ENCODE measurements at regions not wholly inside any gene's neighbourhood (a gene's known extent, or its start where the extent isn't known, plus 50 kb on each side); places are given as distances from the start of the nearest gene placed in this dataset.
A peak's percentile ranks its signal among the peaks of the same experiment; 100 is the strongest.
"Not testable (repeated sequence)": the region's sequence is repeated elsewhere in the genome, so short reads cannot be mapped to it uniquely, and the experiment has no call there.

- peak in 1 of 2 experiments; percentile 3 for DNase-seq
These were observed 591.4 kb upstream of the PCDH10 start for GRCh38 chr4:132557660-132558059.

- DNase-seq: no peak
These were observed 584.2 kb upstream of the PCDH10 start for GRCh38 chr4:132564920-132565319.

GRCh38 chr4:132565542-132565941, 583.6 kb upstream of the PCDH10 start:
- no peak for DNase-seq

DNA sequence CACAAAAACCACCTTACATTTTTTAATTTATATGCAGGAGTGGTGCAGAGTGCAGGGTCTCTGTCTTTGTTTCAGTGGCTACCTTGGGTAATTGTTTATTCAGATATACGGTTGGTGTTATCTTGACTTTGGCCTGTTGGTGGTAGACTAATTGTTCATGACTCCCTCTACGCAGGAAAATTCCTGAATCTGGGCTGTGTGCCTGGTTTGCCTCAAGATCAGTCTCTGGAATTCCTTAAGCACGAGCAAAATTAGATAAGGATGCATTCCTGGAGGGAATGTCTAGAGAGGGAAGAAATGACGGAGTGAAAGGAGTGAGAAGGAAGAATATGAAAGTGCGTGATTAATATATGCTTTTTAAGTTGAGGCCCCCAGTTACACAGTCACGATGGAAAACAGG, 576.9 kb upstream of the PCDH10 start:
- no peak for DNase-seq

DNA sequence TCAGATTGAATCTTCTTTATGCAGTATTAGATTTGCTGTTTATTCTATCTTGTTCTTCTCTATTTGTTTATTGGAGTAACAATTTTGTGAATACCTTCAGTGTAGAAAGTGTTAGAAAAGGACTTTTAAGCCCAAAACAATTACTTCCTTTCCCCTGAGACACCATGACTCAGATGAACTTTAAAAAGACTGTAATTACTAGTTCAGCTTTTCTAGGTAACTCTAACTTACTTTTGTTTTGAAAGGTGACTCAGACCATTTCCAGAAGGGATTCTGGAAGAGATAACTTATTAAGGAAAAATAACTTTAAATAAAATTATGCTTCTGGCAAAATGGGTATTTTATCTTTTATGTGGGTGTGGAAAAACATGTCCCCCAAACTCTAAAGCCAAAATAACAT, 561.5 kb upstream of the PCDH10 start:
- DNase-seq: no peak

DNA sequence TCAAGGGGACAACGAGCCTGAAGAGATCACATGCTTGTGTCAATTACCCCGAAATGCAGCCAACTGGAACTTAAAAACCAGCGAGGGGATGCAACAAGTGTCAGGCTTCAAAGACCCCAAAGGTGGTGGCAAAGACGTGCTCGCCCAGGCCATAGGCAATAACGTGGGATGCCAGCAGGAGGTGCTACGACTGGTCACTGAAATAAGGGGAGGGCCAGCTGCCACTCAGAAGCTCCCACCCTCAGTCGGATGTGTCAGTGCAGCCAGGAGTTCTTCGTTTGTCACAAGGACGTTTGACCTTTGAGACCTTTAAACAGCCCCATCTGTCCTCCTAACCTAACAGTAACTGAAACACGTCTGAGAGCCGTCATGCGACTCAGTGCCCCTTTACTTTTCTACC, 556.8 kb upstream of the PCDH10 start:
- no peak for DNase-seq

DNA sequence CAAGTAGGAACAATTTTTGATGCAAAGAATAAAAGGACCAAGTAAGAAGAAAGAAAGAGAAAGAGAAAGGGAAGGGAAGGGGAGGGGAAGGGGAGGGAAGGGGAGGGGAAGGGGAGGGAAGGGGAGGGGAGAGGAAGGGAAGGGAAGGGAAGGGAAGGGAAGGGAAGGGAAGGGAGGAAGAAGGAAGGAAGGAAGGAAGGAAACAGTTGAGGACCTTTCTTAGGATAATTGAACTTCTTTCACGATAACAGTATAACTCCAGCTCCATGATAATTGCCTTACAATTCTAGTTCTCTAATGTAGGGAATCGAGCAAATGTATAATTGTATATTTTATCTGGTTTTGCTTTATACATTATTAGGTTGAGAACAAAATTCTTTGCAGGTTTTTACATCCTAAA, 556.2 kb upstream of the PCDH10 start:
- DNase-seq: no peak

- DNase-seq: no peak
These were observed 555.2 kb upstream of the PCDH10 start for GRCh38 chr4:132593717-132594400.

GRCh38 chr4:132596186-132596585, 552.9 kb upstream of the PCDH10 start:
- no peak for DNase-seq

GRCh38 chr4:132605551-132605950, 543.5 kb upstream of the PCDH10 start:
- no peak for DNase-seq

GRCh38 chr4:132614682-132615081, 534.4 kb upstream of the PCDH10 start:
- DNase-seq: no peak

DNA sequence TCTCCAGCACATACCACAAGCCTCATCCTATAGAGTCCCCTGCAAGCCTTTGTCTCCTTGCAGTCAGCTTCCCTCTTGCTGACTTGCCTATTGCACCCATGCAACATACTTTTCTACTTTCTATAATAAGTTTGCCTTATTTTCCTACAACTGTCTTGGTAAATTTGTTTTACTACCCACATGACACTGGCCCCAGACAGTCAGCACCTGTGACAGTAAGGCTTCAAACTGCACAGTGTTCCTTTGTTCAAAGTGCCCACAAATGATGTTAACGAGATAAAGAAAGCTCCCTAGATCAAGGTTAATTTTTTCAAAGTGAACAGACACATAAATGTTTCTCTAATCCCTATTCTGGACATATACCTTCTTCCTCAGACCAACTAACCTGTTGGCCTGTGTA, 529.1 kb upstream of the PCDH10 start:
- DNase-seq: no peak

- DNase-seq: peak in 1 of 2 experiments; percentile 37
These were observed 506.9 kb upstream of the PCDH10 start for GRCh38 chr4:132642016-132642817.

GRCh38 chr4:132646186-132646585, 502.9 kb upstream of the PCDH10 start:
- no peak for DNase-seq

- DNase-seq: no peak
These were observed 497.9 kb upstream of the PCDH10 start for GRCh38 chr4:132651196-132651595.

GRCh38 chr4:132660181-132660580, 488.9 kb upstream of the PCDH10 start:
- no peak for DNase-seq

DNA sequence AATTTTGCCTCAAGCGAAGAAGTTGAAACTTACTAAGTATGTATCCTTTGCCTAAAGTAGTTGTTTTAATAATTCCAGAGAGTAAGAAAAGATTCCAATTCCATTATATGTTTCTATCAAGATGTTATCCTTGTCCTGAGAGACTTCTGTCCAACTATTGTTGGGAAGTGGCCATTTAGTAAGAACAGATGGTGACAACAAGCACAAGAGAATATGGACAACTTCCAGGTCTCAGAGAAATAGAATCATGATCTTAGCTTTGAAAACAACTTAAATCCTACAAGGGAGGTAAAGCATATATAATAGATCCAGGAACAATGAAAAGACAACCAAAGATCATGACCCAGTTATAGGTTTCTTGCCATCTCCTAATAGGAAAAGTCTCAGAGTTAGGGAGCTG, 486.6 kb upstream of the PCDH10 start:
- no peak for DNase-seq

DNA sequence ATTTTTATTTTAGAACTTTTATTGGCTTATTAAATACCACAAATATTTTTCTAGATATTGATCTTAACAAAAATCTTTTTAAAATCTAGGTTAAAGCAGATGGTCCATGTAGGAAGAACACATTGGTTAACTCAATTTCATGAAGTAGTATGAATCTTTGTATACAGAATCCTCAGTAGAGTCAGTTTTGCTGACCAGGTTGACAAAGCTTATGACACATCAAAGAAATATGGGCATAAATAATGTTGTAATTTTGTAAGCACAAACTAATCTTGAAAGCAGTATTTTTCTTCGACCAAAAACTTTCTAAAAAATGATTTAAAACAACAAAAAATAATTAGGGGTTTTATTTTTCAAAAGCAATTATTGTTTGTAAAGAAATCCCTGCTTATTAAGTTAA, 479.3 kb upstream of the PCDH10 start:
- DNase-seq: no peak

- DNase-seq: no peak
These were observed 478.5 kb upstream of the PCDH10 start for GRCh38 chr4:132670557-132670956.

DNA sequence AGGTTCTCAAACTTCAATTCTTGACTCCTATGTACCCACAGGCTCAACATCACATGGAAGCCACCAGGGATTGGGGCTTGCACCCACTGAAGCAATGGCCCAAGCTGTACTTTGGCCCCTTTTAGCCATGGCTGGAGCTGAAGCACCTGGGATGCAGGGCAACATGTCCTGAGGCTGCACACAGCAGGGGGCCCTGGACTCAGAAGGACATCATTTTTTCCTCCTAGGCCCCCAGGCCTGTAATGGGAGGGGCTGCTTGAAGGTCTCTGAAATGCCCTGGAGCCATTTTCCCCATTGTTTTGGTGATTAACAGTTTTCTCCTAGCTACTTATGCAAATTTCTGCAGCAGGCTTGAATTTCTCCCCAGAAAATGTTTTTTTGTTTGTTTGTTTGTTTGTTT, 465.1 kb upstream of the PCDH10 start:
- DNase-seq: no peak

DNA sequence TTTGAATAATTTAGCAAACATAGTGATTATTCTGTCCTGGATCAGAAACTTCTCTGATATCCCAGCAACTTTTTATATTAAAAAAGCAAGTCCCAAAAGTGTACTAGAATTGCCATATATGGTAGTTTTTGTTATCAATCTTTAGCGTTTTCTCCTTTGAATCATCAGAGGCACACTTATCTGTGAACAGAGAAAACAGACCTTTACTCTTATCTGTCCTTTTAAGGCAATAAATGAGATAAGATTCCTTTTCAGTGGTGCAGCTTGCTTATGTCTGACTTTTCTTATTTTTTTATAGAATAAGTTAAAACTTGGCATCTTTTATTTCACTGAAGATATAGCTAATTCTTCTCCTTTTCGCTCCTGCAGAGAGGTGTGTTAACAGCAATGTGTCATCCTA, 458.1 kb upstream of the PCDH10 start:
- DNase-seq: no peak

- no peak for DNase-seq
These were observed 457.4 kb upstream of the PCDH10 start for GRCh38 chr4:132691668-132692067.

DNA sequence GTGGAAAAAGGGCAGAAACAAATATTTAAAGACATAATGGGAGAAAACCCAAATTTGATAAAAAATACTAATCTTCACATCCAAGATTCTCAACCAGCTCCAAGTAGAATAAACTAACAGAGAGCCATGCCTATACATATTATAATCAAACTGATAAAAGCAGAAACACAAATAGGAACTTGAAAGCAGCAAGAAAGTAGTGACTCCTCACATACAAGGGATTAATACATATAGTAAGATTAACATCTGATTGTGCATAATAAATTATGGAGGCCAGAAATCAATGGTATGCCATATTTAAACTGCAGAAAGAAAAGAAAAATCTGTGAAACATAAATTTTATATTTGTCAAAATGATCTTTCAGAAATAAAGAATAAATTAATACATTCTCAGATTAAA, 454.3 kb upstream of the PCDH10 start:
- no peak for DNase-seq

GRCh38 chr4:132697505-132697904, 451.6 kb upstream of the PCDH10 start:
- DNase-seq: not testable (repeated sequence)

DNA sequence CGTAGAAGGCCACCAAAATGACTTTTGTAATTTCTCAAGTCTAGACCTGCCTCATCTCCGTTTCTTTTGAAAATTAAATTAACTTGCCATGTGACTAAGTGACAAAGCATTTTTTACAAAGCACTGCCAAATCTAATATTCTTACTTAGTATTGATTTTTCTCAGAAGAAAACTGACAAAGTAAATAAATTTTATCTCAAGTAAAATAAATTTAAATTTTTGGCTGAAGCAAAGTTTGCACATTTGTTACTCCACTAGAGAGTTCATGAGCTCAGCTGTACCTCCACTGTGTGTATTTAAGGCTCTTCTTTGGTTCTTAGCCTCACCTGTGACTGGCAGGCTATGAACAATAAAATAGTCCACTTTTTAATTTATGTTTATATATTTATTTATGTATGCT, 441.1 kb upstream of the PCDH10 start:
- no peak for DNase-seq
